SH-SY5Y (cell line): ENCODE measurements at regions not wholly inside any gene's neighbourhood (a gene's known extent, or its start where the extent isn't known, plus 50 kb on each side); places are given as distances from the start of the nearest gene placed in this dataset.

Experiments used
- GATA2 ChIP-seq: IDR thresholded peaks from 2 replicates; pipeline ENCODE4 v1.6.1; 2011; ENCODE audit warnings: mild to moderate bottlenecking, low read depth, low read length
- GATA3 ChIP-seq: IDR thresholded peaks from 2 replicates; pipeline ENCODE4 v1.6.1; 2011; ENCODE audit warnings: low read depth, mild to moderate bottlenecking, low read length, moderate library complexity

DNA sequence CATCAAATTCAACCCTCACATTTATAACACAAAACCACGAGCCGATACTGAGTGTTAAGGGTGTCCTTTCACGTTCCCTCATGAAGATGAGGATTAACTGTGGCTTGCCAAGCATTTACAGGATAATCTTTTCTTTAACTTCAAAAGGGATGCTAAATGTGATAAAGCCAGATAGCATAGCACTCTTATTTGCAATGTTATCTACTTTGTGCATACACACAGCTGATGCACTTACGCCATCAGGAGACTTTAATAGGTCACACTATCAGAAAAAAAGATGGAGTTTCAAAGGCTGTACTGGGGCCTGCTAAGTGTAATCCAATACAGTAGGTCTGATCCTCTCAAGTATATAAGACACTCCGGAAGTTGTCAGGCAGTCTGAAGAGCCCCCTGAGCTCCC lies 572.7 kb downstream of the PIK3C3 start:
- TF ChIP-seq GATA3 (no peak), GATA2 (no peak)
